ENCODE measurements at regions not wholly inside any gene's neighbourhood (a gene's known extent, or its start where the extent isn't known, plus 50 kb on each side); places are given as distances from the start of the nearest gene placed in this dataset.
"Not testable (repeated sequence)": the region's sequence is repeated elsewhere in the genome, so short reads cannot be mapped to it uniquely, and the experiment has no call there.

DNA sequence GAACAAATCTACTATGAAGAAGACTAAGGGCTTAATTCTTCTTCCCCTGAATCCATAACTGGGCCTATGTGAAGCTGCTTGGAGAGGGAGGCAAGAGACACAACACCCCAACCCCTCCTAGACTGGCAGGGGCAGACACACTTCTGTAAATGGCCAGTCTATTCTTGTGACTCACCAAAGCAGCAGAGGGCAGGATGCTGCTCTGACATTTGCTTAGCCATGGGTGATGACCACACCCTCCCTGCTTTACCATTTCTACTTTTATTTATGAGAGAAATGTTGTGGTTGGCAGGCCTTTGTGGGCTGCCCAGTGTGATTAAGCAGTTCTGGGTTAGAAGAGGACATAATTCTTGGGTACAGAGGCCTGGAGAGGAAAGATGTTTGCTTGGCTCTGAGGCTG is 189.8 kb upstream of the DPYD start:
- no peak for DNase-seq (ENCODE audit: low spot score)

DNA sequence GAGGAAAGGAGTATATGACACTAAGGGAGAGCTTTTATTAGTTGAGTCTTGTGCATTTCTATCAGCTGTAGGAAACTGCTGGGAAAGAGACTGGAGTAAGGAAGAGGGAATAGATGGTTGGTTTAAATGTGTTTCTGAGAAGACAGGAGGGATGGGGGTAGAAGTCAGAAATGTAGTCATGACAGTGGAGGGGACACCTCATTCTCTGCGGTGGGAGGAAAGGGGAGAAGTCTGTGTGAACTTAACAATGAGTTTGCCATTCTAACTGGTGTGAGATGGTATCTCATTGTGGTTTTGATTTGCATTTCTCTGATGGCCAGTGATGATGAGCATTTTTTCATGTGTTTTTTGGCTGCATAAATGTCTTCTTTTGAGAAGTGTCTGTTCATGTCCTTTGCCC is 187.5 kb upstream of the DPYD start:
- not testable (repeated sequence) for DNase-seq (ENCODE audit: low spot score)

DNA sequence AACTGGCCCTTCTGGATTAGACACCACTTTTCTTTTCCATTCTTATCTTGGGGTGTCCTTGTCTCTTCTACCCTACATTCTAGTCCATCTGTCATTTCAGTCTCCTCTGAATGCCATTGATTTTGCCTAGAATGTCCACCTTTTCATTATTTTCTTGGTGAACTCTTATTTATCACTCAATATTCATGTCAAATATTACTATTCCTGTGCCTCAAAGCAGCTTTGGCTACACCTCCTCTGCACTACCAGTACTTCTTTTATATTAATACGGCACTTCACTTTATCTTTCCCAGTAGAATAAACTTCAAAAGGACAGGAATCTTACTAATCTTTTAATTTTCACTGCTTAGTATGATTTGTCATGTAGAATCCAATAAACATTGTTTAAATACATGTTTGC is 186.4 kb upstream of the DPYD start:
- no peak for DNase-seq (ENCODE audit: low spot score)

DNA sequence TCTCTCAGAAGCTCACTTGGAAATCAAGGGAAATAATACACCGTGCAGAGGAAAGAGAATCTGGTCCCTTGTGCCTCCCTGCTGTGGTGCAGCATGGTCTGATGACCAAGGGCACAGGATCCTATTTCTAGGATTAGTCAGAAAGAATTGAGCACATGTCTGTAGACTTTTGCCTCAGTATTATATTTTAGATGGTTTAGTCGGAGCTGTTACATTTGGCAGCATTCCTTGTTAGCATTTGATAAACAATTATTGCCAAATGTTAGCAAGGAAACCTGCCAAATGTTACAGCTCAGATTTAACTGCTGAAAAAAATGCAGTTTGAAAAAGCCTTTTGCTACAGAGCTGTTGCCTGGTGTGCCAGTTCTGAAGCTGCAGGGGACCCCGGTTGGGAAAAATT is 183.5 kb upstream of the DPYD start:
- DNase-seq (ENCODE audit: low spot score) = no peak

GRCh38 chr1:98103617-98104285 is 182.9 kb upstream of the DPYD start:
- no peak for DNase-seq (ENCODE audit: low spot score)

- DNase-seq (ENCODE audit: low spot score) = no peak
Observed at GRCh38 chr1:98102345-98103030, 181.7 kb upstream of the DPYD start.

DNA sequence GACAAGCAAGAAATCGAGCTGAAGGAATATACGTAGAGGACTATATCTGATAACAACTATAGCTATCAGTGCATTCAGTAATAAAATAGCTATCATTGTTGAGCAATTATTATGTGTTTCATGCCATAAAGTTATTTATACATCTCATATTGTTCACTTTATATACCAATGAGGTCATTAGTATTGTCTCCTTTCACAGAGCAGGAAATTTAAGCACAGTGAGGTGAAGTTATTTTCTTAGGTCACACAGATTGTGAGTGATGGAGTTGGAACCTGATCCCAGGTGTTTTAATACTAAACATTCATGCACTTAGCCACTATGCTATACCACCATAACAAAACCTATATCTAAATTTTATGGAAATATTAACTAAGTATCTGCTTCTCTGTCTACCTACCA is 180.5 kb upstream of the DPYD start:
- no peak for DNase-seq (ENCODE audit: low spot score)

DNA sequence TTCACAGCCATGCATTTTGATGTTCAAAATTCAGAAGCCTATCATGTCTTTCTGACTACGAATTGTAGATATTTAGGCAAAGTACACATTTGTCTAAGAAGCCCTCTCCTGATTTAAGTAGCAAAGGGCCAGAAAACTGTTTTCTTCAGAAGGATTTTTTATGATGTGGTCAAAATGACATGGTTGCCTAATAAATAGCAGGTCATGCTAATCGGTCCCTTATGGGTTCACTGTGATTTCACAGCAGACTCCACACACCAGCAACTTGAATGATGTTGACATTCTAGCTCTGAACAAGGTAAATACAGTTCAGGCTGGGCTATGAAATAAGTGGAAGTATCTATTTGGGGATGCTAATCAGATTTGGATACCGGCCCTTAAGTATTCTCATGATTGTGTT is 178.7 kb upstream of the DPYD start:
- no peak for DNase-seq (ENCODE audit: low spot score)

DNA sequence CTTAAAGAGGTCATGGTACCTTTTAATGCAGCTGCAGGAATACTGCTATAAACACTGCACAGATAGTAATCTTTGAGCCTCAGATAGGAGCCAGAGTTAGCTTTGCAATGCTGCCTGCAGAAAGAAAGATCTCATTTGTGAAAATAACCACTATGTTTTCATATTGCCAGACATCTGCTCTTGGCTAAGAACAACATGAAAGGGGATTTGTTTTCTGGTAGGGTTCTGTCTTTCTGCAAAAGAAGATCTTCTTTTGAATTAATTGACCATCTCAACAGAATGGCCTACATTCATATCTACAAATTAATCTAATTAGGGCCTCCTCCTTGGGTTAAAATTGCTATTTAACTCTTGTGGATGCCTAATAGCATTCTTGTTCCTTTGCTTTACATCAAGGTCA is 177.6 kb upstream of the DPYD start:
- DNase-seq (ENCODE audit: low spot score) = no peak

DNA sequence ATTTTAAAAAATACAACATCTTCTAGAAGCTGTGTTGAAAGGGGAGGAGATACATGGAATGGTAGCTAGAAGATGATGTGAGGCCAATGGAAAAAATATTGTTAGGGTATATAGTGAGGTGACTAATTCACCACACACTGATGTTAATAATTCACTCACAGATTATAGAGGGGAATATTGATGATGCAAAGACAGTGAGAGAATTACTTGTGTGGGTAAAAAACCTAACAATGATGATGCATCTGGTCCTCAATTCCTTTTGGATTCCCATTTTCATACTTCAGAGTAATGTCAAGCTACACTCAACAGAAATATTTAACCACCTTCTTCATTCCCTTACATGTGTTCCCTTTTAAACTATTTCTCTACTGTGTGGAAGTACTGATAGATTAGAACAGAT is 169.5 kb upstream of the DPYD start:
- no peak for DNase-seq (ENCODE audit: low spot score)

GRCh38 chr1:98088381-98088780 is 167.5 kb upstream of the DPYD start:
- no peak for DNase-seq (ENCODE audit: low spot score)

DNA sequence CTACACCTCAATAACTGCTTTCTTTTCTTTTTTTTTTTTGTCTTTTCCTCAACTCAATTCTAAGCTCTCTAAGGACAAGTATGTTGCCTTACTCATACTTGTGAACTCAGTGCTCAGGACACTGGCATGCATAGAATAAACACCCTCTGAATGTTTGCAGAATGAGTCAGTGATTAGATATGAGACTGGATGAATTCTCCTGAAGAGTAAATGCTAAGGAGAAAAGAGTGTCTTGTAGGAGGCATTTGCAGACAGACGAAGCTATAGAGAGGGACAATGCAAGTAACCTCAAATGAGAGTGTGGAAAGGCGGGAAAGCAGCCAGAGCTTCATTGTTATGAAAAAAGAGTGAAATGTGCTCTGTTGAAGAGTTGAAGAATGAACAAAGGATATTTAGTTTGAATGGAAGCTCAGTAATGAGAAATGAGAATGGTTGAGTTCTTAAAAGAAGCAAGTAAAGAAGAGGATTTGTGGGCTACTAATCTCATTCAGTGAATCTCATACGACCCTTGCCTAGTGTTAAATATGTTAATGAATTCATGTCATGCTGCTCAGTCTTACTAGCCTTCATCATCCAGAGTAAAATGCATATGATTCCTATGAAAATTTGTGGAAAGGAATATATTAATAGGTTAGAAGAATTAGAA is 166.1 kb upstream of the DPYD start:
- no peak for DNase-seq (ENCODE audit: low spot score)

GRCh38 chr1:98086156-98086555 is 165.3 kb upstream of the DPYD start:
- no peak for DNase-seq (ENCODE audit: low spot score)

- DNase-seq (ENCODE audit: low spot score) = no peak
Observed at GRCh38 chr1:98084188-98084587, 163.4 kb upstream of the DPYD start.

- no peak for DNase-seq (ENCODE audit: low spot score)
Observed at GRCh38 chr1:98081944-98082343, 161.1 kb upstream of the DPYD start.

- DNase-seq (ENCODE audit: low spot score) = no peak
Observed at GRCh38 chr1:98078596-98078995, 157.8 kb upstream of the DPYD start.

DNA sequence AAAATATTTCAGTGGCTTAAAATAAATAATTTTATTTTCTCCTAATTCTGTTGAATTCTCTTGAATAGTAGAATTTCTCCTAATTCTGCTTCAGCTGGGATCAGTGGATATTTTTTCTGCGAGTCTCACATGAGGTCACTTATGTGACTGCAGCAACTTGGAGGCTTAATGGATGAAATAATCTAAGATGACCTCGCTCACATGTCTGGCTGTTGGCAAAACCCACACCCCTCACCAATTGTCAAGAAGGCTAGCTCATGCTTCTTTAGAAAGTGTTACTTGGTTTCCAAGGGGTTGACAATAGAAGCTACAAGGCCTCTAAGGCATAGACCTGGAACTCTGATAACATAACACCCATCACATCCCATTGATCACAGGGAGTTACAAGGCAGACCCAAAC is 156.9 kb upstream of the DPYD start:
- DNase-seq (ENCODE audit: low spot score) = no peak

GRCh38 chr1:98075626-98076025 is 154.8 kb upstream of the DPYD start:
- DNase-seq (ENCODE audit: low spot score) = no peak

DNA sequence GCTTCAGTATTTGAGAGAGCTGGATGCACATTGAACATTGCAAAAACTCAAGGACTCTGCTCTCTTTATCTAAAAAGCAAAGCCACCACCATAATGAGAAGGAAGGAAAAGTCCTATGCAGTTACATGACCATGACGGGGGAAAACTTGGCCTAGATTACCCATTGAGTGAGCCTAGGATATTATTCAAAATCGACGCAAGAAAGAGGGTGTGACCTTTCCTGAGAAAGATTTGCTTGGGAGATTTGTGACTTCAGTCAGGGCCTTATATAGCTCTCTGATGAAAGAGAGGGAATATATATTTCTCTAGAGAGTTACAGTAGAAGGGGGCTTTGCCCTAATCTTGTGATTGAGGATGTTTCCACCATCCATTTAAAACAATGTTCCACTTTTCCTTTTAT is 153.0 kb upstream of the DPYD start:
- no peak for DNase-seq (ENCODE audit: low spot score)

DNA sequence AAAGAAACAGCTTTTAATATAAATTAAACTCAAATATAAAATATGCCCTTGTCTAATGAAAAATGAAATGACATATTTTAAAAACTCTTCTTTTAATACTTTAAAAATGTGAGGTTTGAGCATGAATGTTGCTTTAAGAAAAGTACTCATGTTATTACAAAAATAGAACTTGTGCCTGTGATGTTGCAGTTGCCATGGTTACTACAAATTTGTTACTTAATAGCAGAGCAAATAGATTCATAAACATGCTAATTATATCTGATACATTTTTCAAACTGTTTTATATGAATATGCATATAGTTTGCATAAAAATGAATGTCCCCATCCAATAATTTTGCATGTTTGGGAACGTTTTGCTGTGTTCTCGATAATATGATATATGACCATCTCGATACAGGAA is 152.3 kb upstream of the DPYD start:
- no peak for DNase-seq (ENCODE audit: low spot score)

GRCh38 chr1:98072047-98072446 is 151.2 kb upstream of the DPYD start:
- no peak for DNase-seq (ENCODE audit: low spot score)

DNA sequence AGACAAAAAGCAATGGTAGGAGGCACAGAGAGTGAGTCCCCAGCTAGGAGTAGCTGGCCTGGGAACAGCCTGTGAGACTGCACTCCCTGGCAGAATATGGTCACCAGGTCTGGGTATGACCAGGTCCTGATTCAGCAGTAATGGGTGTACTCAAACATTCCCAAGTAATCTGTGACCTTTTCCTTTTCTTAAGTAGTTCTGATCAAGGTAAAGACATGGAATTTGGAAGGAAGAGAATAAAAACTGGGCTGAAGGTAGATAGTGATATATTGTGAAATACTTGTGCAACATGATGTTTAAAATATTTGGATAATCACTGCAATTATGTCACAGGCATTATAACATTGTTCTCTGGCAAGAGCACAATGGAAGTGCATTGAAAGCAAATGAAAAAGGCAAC is 147.2 kb upstream of the DPYD start:
- DNase-seq (ENCODE audit: low spot score) = no peak

DNA sequence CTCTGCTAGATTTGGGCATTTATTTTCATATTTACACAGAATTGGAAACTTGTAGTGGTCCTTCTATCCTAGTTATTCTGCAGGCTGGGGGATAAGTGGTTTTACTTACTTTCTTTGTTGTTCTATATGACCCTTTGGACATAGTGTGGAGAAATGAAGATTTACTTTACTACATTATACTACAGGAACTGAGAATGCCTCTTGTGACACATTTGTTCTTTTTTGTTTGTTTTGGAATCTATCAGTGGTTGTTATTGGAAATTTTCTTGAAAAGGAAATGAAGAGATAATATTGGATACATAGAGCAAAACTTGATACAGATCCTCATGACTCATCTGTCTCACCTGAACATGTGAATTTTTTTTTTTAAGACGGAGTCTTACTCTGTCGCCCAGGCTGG is 146.1 kb upstream of the DPYD start:
- DNase-seq (ENCODE audit: low spot score) = no peak

DNA sequence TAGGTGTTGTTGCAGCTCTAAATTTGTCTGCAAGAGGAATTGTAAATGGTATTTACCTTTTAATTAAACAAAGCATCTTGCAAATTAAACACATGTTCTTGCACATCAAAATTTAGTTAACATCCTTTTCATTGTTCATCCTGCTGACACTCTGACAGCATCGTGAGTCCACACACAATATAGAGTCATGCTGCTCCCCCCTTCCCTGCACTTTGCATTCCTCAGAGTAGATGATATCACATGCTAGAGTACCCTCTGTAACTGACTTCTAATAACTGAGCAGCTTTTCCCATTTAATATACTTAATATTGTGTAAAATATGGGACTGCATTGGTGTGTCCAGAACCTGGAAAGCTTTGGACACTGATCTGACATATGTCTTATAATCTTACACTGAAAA is 138.8 kb upstream of the DPYD start:
- no peak for DNase-seq (ENCODE audit: low spot score)
